T-helper 1 cell treated with Interleukin-12 subunit alpha and Interleukin-12 subunit beta and Interleukin-4 antibody, amounts not matched to agents 30 μg/mL and 1 μg/mL, for 36 hours (primary cell): ENCODE measurements at regions not wholly inside any gene's neighbourhood (a gene's known extent, or its start where the extent isn't known, plus 50 kb on each side); places are given as distances from the start of the nearest gene placed in this dataset.

Source experiments
- H3K27ac Mint-ChIP-seq: one replicate; pipeline ENCODE4 v1.8.0; 2021; ENCODE audit warnings: mild to moderate bottlenecking, mixed read lengths
- H3K27me3 Mint-ChIP-seq: one replicate; pipeline ENCODE4 v1.8.0; 2021; ENCODE audit warnings: low read depth, mixed read lengths
- H3K36me3 Mint-ChIP-seq: one replicate; pipeline ENCODE4 v1.8.0; 2021; ENCODE audit warnings: low read depth, mixed read lengths
- H3K4me1 Mint-ChIP-seq: one replicate; pipeline ENCODE4 v1.8.0; 2021; ENCODE audit warnings: low read depth, mixed read lengths
- H3K4me3 Mint-ChIP-seq: one replicate; pipeline ENCODE4 v1.8.0; 2021; ENCODE audit warnings: mild to moderate bottlenecking, moderate library complexity, mixed read lengths
- H3K9me3 Mint-ChIP-seq: one replicate; pipeline ENCODE4 v1.8.0; 2021; ENCODE audit warnings: mixed read lengths

DNA sequence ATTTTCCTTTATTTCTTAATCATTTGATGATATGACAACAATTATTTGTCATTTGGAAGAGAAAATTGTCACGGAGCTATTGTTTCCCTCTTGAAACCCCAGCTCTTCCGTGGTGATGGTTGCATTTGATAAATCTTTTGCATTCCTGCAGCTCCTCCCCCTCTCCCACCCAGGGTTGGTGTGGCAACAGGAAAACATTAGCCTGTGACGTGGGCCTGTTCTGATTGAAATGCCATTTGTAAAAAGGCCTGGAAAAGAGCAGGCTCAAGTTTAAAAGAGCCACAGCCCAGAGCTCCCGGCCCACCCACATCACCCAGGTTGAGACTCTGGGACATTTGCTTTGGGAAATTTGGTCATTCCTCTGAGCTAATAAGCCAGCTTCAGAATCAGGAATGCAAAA, 282.5 kb downstream of the RPLP1 start:
- H3K4me3 Mint-ChIP-seq, result no peak overlapping the region
- H3K9me3 Mint-ChIP-seq, result peaks cover 14% of the 10 kb centered on the region
- no peak overlapping the region for H3K27ac Mint-ChIP-seq
- peaks cover 10% of the 10 kb centered on the region for H3K4me1 Mint-ChIP-seq
- peaks cover 7% of the 10 kb centered on the region for H3K36me3 Mint-ChIP-seq
- H3K27me3 Mint-ChIP-seq, result peaks cover 53% of the 10 kb centered on the region

DNA sequence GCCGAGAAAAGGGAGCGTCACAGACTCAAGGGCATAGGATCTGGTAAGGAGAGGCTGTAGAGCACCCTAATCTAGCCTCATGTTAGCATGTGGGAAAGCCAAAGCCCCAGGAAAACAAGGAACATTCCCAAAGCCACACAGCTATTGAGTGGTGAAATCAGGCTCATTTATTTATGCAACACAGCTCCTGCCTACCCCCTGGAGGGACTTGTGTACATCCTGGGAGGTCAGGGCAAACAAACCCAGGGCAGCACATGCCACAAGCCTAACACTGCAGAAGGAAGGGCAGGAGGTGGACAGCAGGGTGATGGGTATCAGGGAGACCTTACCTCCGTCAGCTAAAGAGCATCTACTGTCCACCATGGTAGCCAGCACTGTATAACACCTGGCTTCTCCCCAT, 283.5 kb downstream of the RPLP1 start:
- H3K4me3 Mint-ChIP-seq, result no peak overlapping the region
- peaks cover 21% of the 10 kb centered on the region for H3K9me3 Mint-ChIP-seq
- H3K4me1 Mint-ChIP-seq, result peaks cover 7% of the 10 kb centered on the region
- peaks cover 53% of the 10 kb centered on the region for H3K27me3 Mint-ChIP-seq
- H3K27ac Mint-ChIP-seq, result no peak overlapping the region
- peaks cover 7% of the 10 kb centered on the region for H3K36me3 Mint-ChIP-seq

DNA sequence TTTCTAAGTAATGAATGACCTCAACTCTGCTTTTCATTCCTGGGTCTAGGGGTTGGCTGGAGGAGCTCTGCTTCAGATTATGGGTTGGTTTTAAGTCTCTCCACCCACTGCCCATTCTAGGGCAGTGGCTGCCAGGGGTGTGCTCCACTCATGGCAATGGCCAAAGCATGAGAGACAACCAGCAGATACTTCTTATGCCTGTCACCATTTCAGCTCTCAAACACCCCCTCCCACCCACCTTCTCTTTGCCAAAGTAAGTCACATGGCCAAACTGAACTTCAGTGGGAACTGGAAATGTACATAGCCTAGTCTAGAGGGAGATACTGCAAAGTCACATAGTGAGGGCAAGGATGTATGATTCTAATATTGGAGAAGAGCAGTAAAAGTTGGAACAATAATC, 285.3 kb downstream of the RPLP1 start:
- Mint-ChIP-seq H3K9me3 (peaks cover 21% of the 10 kb centered on the region), H3K36me3 (peaks cover 7% of the 10 kb centered on the region), H3K27me3 (peaks cover 54% of the 10 kb centered on the region), H3K27ac (no peak overlapping the region), H3K4me1 (peaks cover 4% of the 10 kb centered on the region), H3K4me3 (no peak overlapping the region)

DNA sequence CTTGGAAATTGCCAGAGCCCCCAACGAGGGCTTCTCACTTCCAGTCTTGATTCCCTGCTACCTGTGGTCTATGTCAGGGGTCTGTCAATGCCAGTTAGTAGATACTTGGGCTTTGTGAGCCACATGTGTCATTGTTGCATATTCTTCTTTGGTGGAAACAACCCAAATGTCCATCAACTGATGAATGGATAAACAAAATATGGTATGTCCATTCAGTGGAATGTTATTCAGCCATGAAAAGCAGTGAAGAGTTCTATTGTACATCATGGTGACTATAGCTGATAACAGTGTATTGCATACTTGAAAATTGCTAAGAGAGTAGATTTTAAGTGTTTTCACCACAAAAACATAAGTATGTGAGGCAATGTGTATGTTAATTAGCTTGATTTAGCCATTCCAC, 288.1 kb downstream of the RPLP1 start:
- Mint-ChIP-seq H3K4me3 (no peak overlapping the region), H3K9me3 (peaks cover 21% of the 10 kb centered on the region), H3K27me3 (peaks cover 51% of the 10 kb centered on the region), H3K4me1 (peaks cover 22% of the 10 kb centered on the region), H3K27ac (no peak overlapping the region), H3K36me3 (peaks cover 6% of the 10 kb centered on the region)

DNA sequence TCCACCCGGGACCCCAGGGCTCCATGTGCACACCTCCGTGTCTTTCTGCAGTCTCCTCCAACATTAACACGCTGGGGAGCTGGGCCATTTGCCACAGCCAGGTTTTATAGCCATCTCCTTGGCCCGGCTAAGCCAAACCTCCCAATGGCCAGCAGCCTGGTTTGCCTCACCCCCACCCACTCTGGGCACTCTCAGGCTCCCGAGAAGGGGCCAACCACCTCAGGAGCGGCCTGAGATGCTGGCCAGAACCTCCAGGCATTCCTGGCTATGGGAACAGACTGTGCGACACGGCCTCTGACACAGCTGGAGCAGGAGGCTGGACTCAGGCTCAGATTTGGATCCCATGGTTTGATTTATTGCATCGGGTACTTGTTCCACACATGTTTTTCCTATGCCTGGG, 289.7 kb downstream of the RPLP1 start:
- Mint-ChIP-seq H3K27ac (no peak overlapping the region), H3K27me3 (peaks cover 49% of the 10 kb centered on the region), H3K9me3 (peaks cover 14% of the 10 kb centered on the region), H3K4me1 (peaks cover 22% of the 10 kb centered on the region), H3K36me3 (peaks cover 4% of the 10 kb centered on the region), H3K4me3 (no peak overlapping the region)

DNA sequence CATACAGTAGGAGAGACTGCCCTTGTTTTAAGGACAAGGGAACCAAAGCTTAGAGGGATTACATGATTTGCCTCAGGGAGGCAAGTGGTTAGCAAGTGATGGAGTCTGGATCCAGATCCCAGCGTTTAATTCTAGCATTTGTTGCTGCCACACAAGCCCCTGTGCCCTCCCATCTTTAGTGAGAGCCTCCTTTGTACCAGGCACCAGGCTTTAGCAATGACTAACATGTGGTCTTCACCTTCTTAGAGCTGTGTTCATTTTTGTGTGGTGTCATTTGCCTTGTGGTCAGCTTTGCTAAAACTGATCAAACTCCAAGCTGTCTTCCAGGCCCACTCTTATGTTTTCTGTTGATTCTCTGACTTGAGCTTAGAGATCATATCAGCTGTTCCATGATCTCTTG, 290.5 kb downstream of the RPLP1 start:
- Mint-ChIP-seq H3K4me3 (no peak overlapping the region), H3K27me3 (peaks cover 44% of the 10 kb centered on the region), H3K4me1 (peaks cover 22% of the 10 kb centered on the region), H3K9me3 (peaks cover 14% of the 10 kb centered on the region), H3K36me3 (peaks cover 4% of the 10 kb centered on the region), H3K27ac (no peak overlapping the region)

DNA sequence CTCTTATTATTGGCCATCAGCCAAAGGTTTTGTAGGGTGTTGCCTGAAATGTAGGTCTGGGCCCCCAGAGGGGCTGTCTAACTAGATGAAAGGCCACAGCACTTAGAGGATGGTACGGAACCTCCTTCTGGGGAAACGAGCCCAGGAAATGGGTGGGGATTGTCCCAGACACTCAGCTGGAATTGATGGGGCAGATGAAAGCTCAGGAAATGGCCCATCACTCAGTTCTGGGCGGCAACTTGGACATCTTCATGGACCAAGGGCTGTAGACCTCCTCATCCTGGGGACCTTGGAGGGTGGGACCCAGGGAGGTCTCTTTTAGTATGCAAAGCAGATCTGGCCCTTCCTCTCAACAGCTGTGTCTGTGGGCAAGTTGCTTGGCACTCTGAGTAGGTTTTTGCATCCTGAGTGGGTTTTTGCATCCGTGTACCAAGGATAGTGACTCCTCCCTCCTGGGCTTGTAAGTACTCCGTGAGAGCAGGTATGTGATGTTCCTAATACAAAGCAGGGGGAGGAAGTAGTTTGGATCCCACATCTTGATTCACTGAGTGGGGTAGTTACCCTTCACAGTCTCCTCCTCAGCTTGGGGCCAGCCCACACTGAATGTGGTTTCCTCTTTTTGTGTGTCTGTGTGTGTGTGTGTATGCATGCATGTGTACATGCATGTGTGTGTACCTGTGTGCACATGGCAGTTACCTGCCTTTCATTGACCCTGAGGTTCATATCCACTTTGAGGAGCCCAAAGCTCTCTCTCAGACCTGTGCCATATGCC, 292.0 kb downstream of the RPLP1 start:
- H3K27me3 Mint-ChIP-seq, result peaks cover 29% of the 10 kb centered on the region
- no peak overlapping the region for H3K4me3 Mint-ChIP-seq
- H3K36me3 Mint-ChIP-seq, result no peaks in the 10 kb centered on the region
- H3K9me3 Mint-ChIP-seq, result peaks cover 10% of the 10 kb centered on the region
- H3K27ac Mint-ChIP-seq, result no peak overlapping the region
- H3K4me1 Mint-ChIP-seq, result peaks cover 27% of the 10 kb centered on the region

DNA sequence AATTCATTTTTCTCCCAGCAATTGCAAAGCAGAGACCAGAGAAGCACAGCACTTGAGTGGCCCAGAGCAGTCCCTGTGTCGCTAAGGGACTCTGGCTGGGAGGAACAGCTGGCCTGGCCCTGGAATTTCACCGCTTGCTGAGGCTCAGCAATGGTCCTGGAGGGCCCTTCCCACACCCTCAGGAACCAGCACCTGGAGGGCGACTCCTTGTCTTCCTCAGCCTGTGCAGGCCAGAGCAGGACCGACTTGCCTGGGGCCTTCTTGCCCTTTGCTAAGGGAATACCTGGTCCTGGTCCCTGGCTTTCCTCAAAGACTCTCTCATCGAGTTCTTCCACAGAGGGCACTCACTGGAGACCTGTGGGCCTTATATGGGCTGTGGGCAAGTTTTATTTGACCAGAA, 294.6 kb downstream of the RPLP1 start:
- peaks cover 14% of the 10 kb centered on the region for H3K36me3 Mint-ChIP-seq
- no peak overlapping the region for H3K27ac Mint-ChIP-seq
- H3K9me3 Mint-ChIP-seq, result peaks cover 21% of the 10 kb centered on the region
- no peak overlapping the region for H3K4me3 Mint-ChIP-seq
- H3K4me1 Mint-ChIP-seq, result peaks cover 34% of the 10 kb centered on the region
- H3K27me3 Mint-ChIP-seq, result peaks cover 25% of the 10 kb centered on the region

DNA sequence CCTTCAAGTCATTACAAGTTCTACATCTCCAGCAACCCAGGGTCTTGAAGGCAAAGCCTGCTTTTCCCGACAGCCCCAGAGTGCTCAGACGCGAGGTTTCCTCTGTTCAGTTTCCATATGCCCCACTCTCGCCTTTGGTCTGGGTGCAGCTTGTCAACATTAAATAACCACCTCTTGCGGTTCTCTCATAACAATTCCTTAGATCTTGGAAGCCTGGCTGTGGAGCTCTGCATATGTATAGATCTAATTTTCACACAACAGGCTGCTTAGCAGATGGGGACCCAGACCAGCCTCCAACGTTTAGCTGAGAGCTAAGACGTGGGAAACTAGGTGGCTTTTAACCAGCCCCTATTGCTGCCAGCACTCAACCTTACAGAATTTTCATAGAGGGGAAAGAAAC, 295.5 kb downstream of the RPLP1 start:
- Mint-ChIP-seq H3K4me1 (peaks cover 33% of the 10 kb centered on the region), H3K27me3 (peaks cover 31% of the 10 kb centered on the region), H3K27ac (no peak overlapping the region), H3K36me3 (peaks cover 20% of the 10 kb centered on the region), H3K4me3 (no peak overlapping the region), H3K9me3 (peaks cover 31% of the 10 kb centered on the region)

DNA sequence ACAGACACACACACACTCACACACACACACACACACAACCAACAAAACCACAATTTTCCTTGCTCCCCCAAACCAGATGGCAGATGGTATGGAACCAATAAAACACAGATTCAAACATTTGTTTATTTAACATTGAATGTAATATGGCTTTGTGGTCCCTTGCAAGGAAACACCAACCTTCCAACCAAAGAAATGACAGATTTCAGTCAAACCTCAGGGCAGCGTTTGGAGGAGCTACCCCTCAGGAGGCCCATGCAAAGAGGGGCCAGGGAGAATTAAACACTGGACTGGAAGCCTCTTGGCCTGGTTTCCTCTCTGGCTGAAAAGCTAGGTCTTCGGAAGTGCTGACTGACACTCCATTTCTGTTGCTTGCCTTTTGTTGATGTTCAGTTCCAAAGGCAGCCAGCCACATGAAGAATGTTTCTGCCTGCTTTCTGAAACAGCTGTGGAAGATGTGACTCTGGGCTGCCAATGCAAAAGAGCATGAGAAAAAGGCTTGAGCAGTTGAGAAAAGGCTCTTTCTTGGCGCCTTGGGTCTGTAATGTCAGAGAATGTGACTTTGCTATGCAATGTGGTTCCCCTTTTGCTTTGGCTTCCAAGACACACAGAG, 296.1 kb downstream of the RPLP1 start:
- Mint-ChIP-seq H3K36me3 (peaks cover 25% of the 10 kb centered on the region), H3K9me3 (peaks cover 36% of the 10 kb centered on the region), H3K27me3 (peaks cover 26% of the 10 kb centered on the region), H3K4me3 (no peak overlapping the region), H3K27ac (no peak overlapping the region), H3K4me1 (peaks cover 28% of the 10 kb centered on the region)

DNA sequence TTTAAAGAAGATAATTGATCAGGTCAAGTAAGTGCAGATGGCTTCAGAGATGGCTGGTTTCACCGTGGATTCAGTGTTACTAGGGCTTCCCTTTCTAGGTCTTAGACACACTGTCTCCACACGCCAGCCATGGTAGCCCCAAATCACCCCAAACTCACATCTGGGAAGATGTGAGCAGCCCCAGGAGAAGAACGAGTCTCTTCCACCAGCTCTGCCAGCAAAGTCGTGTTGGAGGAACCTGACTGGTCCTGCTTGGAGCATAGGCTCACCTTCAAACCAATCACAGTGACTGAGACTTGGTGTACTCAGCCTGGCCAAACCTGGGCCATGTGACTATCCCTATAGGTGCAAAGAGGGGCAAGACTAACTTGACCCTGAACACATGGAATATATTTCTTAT, 296.7 kb downstream of the RPLP1 start:
- H3K4me1 Mint-ChIP-seq, result peaks cover 22% of the 10 kb centered on the region
- no peak overlapping the region for H3K4me3 Mint-ChIP-seq
- H3K9me3 Mint-ChIP-seq, result peaks cover 40% of the 10 kb centered on the region
- H3K36me3 Mint-ChIP-seq, result peaks cover 28% of the 10 kb centered on the region
- no peak overlapping the region for H3K27ac Mint-ChIP-seq
- peaks cover 23% of the 10 kb centered on the region for H3K27me3 Mint-ChIP-seq

DNA sequence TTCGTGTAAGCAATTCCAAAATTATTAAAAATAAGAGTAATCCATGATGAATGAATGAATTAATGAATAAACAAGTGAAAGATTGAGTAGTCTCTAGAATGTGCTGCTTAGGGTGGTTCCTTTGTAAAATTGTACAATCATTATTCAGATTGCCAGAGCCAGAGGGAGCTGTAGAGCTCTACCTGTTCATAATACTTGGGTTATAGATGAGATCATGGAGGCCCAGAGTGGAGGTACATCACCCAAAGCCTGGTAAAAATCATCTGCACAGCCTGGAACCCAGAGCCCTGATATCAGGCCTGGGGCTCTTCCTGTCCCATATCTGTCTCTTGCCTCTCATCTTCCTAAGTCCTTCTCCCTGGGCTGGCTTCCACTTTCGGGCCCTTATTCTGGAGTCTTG, 297.2 kb downstream of the RPLP1 start:
- H3K27ac Mint-ChIP-seq, result no peak overlapping the region
- peaks cover 34% of the 10 kb centered on the region for H3K36me3 Mint-ChIP-seq
- H3K27me3 Mint-ChIP-seq, result peaks cover 28% of the 10 kb centered on the region
- H3K9me3 Mint-ChIP-seq, result peaks cover 44% of the 10 kb centered on the region
- no peak overlapping the region for H3K4me3 Mint-ChIP-seq
- H3K4me1 Mint-ChIP-seq, result peaks cover 22% of the 10 kb centered on the region

DNA sequence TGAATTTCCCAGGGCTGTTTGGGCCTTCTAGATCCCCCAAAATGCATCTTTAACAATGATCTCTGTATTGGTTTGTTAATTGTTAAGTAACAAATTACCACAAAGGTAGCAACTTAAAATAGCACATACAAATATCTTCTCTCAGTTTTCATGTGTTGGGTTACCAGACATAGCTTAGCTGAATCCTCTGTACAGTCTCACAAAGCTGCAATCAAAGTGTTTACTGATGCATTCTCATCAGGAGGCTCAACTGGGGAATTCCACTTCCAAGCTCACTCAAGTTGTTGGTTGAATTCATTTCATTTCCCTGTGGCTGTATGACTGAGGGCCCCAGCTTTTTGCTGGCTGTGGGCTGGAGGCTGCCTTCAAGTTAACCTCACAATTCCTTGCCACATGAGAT, 297.6 kb downstream of the RPLP1 start:
- H3K27me3 Mint-ChIP-seq, result peaks cover 28% of the 10 kb centered on the region
- H3K27ac Mint-ChIP-seq, result no peak overlapping the region
- peaks cover 24% of the 10 kb centered on the region for H3K4me1 Mint-ChIP-seq
- H3K36me3 Mint-ChIP-seq, result peaks cover 35% of the 10 kb centered on the region
- peaks cover 48% of the 10 kb centered on the region for H3K9me3 Mint-ChIP-seq
- no peak overlapping the region for H3K4me3 Mint-ChIP-seq

DNA sequence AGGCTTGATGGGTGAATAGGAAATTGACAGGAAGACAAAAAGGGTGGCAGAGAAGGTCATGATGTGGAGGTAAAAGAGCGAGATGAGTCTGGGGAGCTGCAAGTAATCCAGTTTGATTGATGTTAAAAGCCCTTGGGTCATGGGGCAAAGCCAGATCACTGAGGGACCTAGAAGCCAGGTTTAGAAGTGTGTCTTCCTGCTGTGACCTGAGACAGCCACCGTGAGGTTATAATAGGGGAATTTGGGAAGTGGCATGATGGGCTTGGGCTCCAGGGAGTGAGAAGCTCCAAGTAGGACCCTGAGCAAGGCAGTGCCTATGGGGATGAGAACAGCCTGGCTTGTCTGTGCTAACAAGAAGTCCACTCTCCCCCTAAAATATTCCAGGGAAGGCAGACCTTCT, 298.5 kb downstream of the RPLP1 start:
- H3K27me3 Mint-ChIP-seq, result peaks cover 23% of the 10 kb centered on the region
- no peak overlapping the region for H3K27ac Mint-ChIP-seq
- H3K9me3 Mint-ChIP-seq, result peaks cover 52% of the 10 kb centered on the region
- H3K4me1 Mint-ChIP-seq, result peaks cover 33% of the 10 kb centered on the region
- no peak overlapping the region for H3K4me3 Mint-ChIP-seq
- H3K36me3 Mint-ChIP-seq, result peaks cover 38% of the 10 kb centered on the region

DNA sequence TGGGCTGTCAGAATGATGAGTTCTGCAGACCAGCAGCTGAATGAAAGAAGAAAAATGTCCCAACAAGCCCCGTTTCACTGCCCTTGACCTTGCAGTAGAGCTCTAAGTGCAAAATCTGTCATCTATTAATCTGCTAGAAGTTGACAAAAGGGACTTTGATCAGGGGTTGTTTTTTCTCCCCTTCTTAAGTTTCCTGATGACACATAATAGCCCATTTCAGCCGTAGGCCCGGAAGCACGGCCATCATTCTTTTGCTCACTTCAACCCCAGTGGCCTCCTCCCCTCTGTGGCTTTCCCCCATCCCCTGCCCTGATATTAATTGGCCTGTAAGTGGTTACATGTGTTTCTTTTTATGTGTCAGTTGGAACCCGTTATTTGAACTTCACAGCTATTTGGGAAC, 298.9 kb downstream of the RPLP1 start:
- Mint-ChIP-seq H3K36me3 (peaks cover 38% of the 10 kb centered on the region), H3K27ac (no peak overlapping the region), H3K27me3 (peaks cover 19% of the 10 kb centered on the region), H3K4me3 (no peak overlapping the region), H3K9me3 (peaks cover 52% of the 10 kb centered on the region), H3K4me1 (peaks cover 37% of the 10 kb centered on the region)
